GM21717 (cell line): ENCODE measurements at regions not wholly inside any gene's neighbourhood (a gene's known extent, or its start where the extent isn't known, plus 50 kb on each side); places are given as distances from the start of the nearest gene placed in this dataset.

ENCODE experiments used
- ATAC-seq: cut with Tn5 transposase; IDR thresholded peaks from one replicate; pipeline ENCODE4 v1.9.1; 2021; ENCODE audit warnings: mild to moderate bottlenecking, moderate library complexity; ENCODE audit not compliant: unreplicated experiment

- ATAC-seq, result no peak
These were observed 207.6 kb downstream of the CETN3 start for GRCh38 chr5:90201923-90202322.

DNA sequence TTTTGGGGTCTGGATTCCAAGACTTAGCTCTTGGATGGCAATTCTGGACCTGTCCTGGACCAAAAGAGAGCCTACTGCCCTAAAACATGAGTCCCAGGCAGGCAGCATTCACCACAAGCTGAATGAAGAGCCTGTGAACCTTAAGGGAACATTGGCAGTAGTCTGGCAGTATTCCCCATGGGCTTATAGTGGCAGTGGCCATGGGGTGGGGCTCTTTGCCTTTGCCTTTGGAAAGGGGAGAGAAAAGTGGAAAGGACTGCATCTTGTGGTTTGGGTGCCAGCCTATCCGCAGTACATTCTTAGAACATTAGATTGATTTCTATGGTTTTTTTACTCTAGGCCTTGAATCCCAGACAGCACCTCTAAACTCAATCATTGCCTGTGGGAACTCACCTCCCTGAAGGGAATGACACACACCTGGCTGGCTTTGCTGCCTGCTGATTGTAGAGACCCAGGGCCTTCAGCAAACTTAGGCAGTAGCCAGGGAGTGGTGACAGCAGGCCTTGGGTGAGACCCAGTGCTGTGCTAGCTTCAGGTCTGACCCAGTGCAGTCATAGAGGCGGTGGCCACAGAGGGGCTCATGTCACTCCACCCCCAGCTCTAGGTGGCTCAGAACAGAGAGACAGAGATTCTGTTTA is 216.3 kb downstream of the CETN3 start:
- ATAC-seq, result no peak

GRCh38 chr5:90191352-90192045 is 218.1 kb downstream of the CETN3 start:
- no peak for ATAC-seq

DNA sequence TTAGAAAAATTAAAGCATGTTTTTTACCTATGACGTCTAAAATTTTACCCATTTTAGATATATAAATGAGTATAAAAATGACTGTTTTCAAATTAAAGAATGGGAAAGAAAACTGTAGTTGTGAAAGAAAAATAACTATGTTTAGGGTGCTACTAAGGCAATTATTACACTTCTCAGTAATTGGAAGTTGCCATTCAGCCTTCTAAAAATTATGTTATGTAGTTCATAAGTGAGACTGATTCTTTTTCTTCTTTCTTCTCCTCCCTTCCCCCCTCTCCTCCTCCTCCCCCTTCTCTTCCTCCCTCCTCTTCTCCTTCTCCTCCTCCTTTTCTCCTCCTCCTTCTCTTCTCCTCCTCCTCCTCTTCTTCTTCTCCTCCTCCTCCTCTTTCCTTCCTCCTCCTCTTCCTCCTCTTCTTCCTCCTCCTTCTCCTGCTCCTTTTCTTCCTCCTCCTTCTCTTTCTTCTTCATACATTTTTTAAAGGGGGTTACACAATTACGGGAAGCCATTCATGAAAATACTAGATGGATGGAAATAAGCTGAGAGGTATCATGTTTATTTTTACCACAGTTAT is 223.6 kb downstream of the CETN3 start:
- no peak for ATAC-seq

- ATAC-seq, result no peak
These were observed 224.8 kb downstream of the CETN3 start for GRCh38 chr5:90184764-90185163.

- ATAC-seq, result no peak
These were observed 226.8 kb downstream of the CETN3 start for GRCh38 chr5:90182726-90183125.

- no peak for ATAC-seq
These were observed 235.3 kb downstream of the CETN3 start for GRCh38 chr5:90174236-90174635.

GRCh38 chr5:90173299-90174030 is 236.1 kb downstream of the CETN3 start:
- ATAC-seq, result no peak

DNA sequence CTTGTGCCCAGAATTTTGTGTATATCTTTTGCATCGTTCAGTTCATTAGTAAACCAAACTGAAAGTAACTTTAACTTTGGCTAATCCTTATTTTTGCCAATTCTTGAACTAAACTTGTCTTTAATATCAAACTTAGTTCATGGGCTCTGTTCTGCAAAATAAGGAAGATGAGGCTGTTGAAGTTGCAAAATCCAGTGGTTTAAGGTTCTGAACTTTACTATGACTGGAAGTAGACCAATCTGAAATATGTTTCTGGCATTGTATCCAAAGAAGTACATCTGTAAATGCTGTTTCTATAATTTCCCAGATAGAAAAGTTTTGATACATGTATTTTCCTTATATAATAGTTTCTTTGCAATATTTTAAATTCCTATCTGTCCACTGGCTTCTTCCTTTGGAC is 238.1 kb downstream of the CETN3 start:
- no peak for ATAC-seq

- no peak for ATAC-seq
These were observed 239.3 kb downstream of the CETN3 start for GRCh38 chr5:90170261-90170660.

DNA sequence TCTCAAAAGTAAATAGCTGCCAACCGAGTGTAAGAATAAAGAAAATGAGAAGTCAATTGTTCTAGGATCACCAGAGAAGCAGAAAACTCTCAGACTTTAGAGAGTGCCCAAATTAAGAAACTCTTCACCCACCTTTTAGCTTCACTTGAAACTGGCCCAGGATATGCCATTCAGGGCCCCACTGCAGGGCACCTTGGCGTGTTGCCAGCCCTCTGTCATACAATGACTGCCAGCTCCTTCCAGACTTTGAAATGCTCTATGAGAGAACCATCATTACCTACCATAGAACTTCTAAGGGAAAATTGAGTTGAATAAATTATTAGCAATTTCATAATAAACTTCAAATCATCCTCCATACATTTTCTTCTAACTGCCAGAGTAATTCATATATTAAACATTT is 240.5 kb downstream of the CETN3 start:
- no peak for ATAC-seq

- ATAC-seq, result no peak
These were observed 241.2 kb downstream of the CETN3 start for GRCh38 chr5:90168399-90168798.

- ATAC-seq, result no peak
These were observed 242.7 kb downstream of the CETN3 start for GRCh38 chr5:90166816-90167215.

- ATAC-seq, result no peak
These were observed 247.2 kb downstream of the CETN3 start for GRCh38 chr5:90162324-90162723.

GRCh38 chr5:90161414-90161813 is 248.1 kb downstream of the CETN3 start:
- no peak for ATAC-seq

- ATAC-seq, result no peak
These were observed 251.4 kb downstream of the CETN3 start for GRCh38 chr5:90158131-90158530.

DNA sequence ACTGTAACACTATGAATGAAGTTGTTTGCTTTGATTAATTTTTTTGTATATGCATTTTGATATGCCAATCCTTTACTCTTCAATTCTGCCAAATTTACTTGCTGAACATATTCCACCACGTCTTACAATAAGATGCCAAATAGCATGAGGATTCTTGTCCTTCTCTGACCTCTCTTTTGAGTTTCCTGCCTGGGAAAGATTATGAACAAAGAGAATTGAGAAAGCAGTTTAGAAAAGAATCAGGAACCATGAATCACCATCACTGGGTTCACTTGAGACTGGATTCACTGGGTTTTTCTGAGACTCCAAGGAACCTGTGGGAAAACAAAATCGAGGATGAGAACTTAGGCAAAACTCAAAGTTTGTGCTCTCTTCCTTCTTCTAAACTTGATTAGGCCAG is 256.5 kb downstream of the CETN3 start:
- ATAC-seq, result no peak

DNA sequence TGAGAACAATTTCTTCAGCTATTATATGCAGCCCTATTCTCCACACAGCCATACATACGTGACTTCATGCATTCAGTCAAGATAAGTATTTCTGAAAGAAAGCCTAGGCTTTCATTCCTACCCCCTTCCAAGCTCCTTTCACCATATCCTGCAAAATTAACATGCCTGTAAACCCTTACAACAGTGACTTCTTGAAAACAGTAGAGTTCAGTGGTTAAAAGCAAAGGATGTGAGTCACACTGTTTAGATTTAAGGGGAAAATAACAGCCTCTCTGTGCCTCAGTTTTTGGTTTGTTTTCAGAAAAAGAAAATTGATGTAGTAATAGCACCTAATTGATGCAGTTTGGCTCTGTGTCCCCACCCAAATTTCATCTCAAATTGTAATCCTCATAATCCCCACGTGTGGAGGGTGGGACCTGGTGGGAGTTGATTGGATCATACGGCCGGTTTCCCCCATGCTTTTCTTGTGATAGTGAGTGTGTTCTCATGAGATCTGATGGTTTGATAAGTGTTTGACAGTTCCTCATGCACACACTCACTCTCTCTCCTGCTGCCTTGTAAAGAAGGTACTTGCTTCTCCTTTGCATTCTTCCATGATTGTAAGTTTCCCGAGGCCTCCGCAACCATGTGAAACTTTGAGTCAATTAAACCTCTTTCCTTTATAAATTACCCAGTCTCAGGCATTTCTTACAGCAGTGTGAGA is 264.8 kb downstream of the CETN3 start:
- no peak for ATAC-seq

DNA sequence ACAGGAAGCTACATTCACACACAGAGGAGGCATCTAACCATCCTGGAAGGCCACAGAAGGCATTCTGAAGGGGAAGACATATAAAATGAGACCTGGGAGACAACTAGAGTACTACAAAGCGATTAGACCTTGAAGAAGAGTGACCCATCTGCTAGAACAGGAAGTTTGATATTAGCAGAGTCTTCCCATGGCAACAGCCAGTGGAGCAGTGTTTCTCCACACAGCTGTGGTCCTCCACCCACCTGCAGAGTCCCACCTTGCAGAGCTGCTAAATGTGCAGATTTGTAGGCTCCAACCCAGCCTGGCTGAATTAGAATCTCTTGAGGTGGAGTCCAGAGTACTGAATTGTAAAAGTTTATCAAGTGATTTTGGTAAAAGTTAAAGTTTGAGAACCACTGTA is 267.0 kb downstream of the CETN3 start:
- ATAC-seq, result no peak

DNA sequence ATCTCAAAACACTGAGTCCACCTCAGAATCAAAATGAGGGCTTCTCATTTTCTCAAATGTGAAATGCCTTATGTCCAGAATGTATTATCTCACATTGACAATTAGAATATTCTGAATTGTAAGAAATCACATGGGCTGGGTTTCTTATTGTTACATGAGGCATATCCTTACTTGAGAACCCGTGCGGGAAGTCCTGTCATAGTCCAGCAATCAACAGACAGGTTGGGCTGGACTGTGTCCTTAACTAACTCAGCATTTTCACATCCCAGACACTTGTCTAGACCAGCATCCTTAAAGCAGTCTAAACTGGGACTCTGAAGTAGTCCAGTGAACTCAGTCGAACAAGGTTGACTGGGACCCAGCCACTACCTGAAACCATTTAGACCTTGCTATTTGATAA is 267.6 kb downstream of the CETN3 start:
- ATAC-seq, result no peak

GRCh38 chr5:90136952-90137528 is 272.5 kb downstream of the CETN3 start:
- no peak for ATAC-seq
